Activated B cell treated with CpG ODN at 0.5 μM for 24 hours (primary cell): ENCODE measurements at regions not wholly inside any gene's neighbourhood (a gene's known extent, or its start where the extent isn't known, plus 50 kb on each side); places are given as distances from the start of the nearest gene placed in this dataset.

Source experiments
- ATAC-seq: fragments of 200-7000 bp; cut with Tn5 transposase; one replicate; pipeline ENCODE4 v1.10.0; 2021; ENCODE audit warnings: low read depth, mild to moderate bottlenecking, moderate library complexity
- CTCF ChIA-PET: fragments of 350-600 bp; sonication (Branson Sonifier 250); formaldehyde crosslinking; loops from one replicate; lab custom pipeline; 2021; ENCODE audit warnings: antibody characterized with exemption; lab: Charles Lee
- POLR2A ChIA-PET: fragments of 350-600 bp; sonication (Branson Sonifier 250); formaldehyde crosslinking; loops from one replicate; lab custom pipeline; 2021; ENCODE audit warnings: antibody characterized with exemption; lab: Charles Lee
- DNase-seq: peaks from one replicate; pipeline ENCODE4 v3.0.0; 2022
- H3K27ac Mint-ChIP-seq: one replicate; pipeline ENCODE4 v1.8.0; 2020; ENCODE audit warnings: mixed read lengths
- H3K27me3 Mint-ChIP-seq: one replicate; pipeline ENCODE4 v1.8.0; 2021; ENCODE audit warnings: mixed read lengths
- H3K36me3 Mint-ChIP-seq: one replicate; pipeline ENCODE4 v1.8.0; 2021; ENCODE audit warnings: low read depth, mixed read lengths
- H3K4me1 Mint-ChIP-seq: one replicate; pipeline ENCODE4 v1.8.0; 2021; ENCODE audit warnings: mixed read lengths
- H3K4me3 Mint-ChIP-seq: one replicate; pipeline ENCODE4 v1.8.0; 2020; ENCODE audit warnings: mild to moderate bottlenecking, mixed read lengths
- H3K9me3 Mint-ChIP-seq: one replicate; pipeline ENCODE4 v1.8.0; 2020; ENCODE audit warnings: mixed read lengths
- intact Hi-C: fragments of 100-400 bp; cut with micrococcal nuclease; formaldehyde crosslinking; loops from one replicate; pipeline ENCODE4 v1.15.1; 2024
- TF ChIP-seq, protein P1 (sequence below): fragments of 200-600 bp; IDR thresholded peaks from one replicate; pipeline ENCODE4 v1.8.0; 2022; ENCODE audit warnings: antibody characterized with exemption, mild to moderate bottlenecking

DNA sequence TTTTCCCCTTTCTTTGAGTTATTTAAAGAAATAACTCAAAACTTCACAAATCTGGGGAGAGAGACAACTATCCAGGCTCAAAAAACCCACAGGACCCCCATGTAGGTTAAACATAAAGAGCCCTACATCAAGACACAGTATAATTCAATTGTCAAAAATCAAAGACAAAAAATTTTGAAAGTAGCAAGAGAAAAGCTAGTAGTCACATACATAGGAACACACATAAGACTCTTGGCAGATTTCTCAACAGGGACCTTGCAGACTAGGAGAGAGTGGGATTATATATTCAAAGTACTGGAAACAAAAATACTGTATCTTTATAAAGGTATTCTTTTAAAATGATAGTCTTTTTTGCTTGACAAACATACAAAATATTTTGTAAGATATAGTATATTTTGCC, 296.9 kb downstream of the OSTF1 start:
- DNase-seq (no peak), ATAC-seq (no peak)
- Mint-ChIP-seq H3K27ac (no peak overlapping the region), H3K9me3 (peaks cover 18% of the 10 kb centered on the region), H3K36me3 (no peaks in the 10 kb centered on the region), H3K4me3 (no peak overlapping the region), H3K27me3 (no peaks in the 10 kb centered on the region), H3K4me1 (no peaks in the 10 kb centered on the region)
- CTCF ChIA-PET: no interaction called here
- TF ChIP-seq, protein P1, sequence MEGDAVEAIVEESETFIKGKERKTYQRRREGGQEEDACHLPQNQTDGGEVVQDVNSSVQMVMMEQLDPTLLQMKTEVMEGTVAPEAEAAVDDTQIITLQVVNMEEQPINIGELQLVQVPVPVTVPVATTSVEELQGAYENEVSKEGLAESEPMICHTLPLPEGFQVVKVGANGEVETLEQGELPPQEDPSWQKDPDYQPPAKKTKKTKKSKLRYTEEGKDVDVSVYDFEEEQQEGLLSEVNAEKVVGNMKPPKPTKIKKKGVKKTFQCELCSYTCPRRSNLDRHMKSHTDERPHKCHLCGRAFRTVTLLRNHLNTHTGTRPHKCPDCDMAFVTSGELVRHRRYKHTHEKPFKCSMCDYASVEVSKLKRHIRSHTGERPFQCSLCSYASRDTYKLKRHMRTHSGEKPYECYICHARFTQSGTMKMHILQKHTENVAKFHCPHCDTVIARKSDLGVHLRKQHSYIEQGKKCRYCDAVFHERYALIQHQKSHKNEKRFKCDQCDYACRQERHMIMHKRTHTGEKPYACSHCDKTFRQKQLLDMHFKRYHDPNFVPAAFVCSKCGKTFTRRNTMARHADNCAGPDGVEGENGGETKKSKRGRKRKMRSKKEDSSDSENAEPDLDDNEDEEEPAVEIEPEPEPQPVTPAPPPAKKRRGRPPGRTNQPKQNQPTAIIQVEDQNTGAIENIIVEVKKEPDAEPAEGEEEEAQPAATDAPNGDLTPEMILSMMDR: no peak
- intact Hi-C loops: no loop called here
- POLR2A ChIA-PET: no interaction called here

DNA sequence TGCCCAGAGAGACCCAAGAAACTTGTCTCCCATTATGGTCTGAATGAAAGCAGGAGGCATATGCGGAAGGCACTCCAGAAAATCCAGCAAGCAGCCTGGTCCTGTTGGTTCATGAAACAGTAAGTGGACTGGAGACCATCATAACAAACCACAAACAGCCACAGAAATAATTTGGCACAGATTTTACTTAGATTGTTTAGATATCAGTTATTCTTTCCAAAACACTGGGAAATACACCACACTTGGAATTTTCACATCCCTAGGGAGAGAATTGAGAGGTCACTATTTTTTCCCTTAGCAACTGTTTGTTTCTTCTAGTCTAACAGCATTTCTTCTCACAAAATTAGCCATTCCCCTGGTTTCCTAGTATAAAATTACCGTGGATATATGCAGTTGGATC, 300.8 kb downstream of the OSTF1 start:
- Mint-ChIP-seq H3K36me3 (no peaks in the 10 kb centered on the region), H3K4me3 (no peak overlapping the region), H3K9me3 (peaks cover 14% of the 10 kb centered on the region), H3K27ac (no peak overlapping the region), H3K4me1 (no peaks in the 10 kb centered on the region), H3K27me3 (no peaks in the 10 kb centered on the region)
- intact Hi-C loops: no loop called here
- ChIA-PET POLR2A (no interaction called here), CTCF (no interaction called here)
- ATAC-seq (no peak), DNase-seq (no peak)
- TF ChIP-seq, protein P1: no peak

DNA sequence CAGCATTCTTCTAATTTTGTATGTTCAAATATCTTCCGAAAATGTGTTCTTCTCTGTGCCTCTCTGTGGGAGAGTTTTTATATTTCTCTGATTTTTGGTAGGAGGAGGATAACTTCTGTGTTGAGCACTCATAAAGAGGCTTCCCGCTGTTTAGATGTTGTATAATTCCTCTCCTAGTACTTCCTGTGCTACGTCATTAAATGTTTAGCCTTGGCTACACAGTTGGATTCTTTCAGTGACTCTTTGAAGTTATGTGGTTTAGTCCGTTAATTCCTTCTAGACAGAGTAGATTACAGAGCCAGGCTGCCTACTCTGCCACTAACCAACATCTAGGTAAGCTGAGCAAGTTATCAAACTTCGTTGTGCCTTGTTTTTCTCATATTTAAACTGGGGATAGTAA, 302.6 kb downstream of the OSTF1 start:
- no peaks in the 10 kb centered on the region for H3K36me3 Mint-ChIP-seq
- no peaks in the 10 kb centered on the region for H3K4me1 Mint-ChIP-seq
- no peaks in the 10 kb centered on the region for H3K27me3 Mint-ChIP-seq

DNA sequence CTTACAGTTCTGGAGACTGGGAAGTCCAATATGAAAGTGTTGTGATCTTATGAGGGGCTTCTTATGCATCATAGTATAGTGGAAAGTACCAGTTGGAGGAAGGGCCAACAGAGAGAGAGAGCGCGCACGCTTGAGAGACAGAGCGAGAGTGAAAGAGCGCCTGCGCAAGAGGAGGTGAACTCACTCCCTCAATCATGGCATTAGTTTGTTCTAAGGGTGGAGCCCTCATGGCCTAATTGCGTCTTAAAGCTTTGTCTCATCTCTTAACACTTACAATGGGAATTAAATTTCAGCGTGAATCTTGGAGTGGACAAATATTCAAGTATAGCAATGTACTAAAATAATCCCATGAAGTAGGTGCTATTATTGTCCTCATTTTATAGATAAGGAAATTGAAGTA, 303.2 kb downstream of the OSTF1 start:
- CTCF ChIA-PET: no interaction called here
- ATAC-seq (no peak), DNase-seq (no peak)
- POLR2A ChIA-PET: no interaction called here
- Mint-ChIP-seq H3K36me3 (no peaks in the 10 kb centered on the region), H3K4me1 (no peaks in the 10 kb centered on the region), H3K27me3 (no peaks in the 10 kb centered on the region), H3K9me3 (no peaks in the 10 kb centered on the region), H3K4me3 (no peak overlapping the region), H3K27ac (no peak overlapping the region)
- intact Hi-C loops: no loop called here
- TF ChIP-seq, protein P1: no peak

More for the DNA sequence above, 302.6 kb downstream of the OSTF1 start:
- POLR2A ChIA-PET: no interaction called here
- intact Hi-C loops: no loop called here
- H3K27ac Mint-ChIP-seq: no peak overlapping the region
- no peak overlapping the region for H3K4me3 Mint-ChIP-seq
- peaks cover 3% of the 10 kb centered on the region for H3K9me3 Mint-ChIP-seq
- TF ChIP-seq, protein P1: no peak
- no peak for DNase-seq
- ATAC-seq: no peak
- CTCF ChIA-PET: no interaction called here

DNA sequence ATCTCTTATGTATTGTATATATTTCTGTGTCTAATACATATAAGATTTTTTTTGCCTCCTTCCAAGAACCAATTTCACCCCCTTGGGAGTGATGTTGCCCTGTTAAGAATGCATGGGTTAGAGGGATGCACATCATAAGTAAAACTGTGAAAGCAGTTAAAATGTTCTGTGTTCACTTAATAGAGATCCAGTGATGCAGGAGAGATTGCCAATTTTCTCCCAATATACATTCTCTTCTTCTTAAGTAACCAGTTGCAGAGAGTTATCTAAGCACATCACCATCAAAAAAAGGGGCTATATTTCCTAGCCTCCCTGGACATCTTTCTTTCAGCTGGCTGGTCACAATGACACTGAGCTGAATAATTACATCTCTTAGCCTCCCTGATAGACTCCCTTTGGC, 307.0 kb downstream of the OSTF1 start:
- ATAC-seq: no peak
- Mint-ChIP-seq H3K36me3 (no peaks in the 10 kb centered on the region), H3K9me3 (peaks cover 2% of the 10 kb centered on the region), H3K4me1 (no peaks in the 10 kb centered on the region), H3K27me3 (no peaks in the 10 kb centered on the region), H3K27ac (no peak overlapping the region), H3K4me3 (no peak overlapping the region)
- DNase-seq: no peak
- intact Hi-C loops: no loop called here
- ChIA-PET POLR2A (no interaction called here), CTCF (no interaction called here)
- TF ChIP-seq, protein P1: no peak
